Spleen (tissue), 7 donors: ENCODE measurements at regions not wholly inside any gene's neighbourhood (a gene's known extent, or its start where the extent isn't known, plus 50 kb on each side); places are given as distances from the start of the nearest gene placed in this dataset.

ENCODE experiments used
- CTCF ChIP-seq, 11 experiments: fragments of 200-600 bp in 7 of 11; fragments of 450-650 bp in 4 of 11; sonication (generic) in 4 of 11; IDR thresholded peaks in 8 of 11; conservative IDR thresholded peaks in 3 of 11; 1 replicate in 7 of 11; 2 replicates in 4 of 11; pipeline versions ENCODE4 v1.4.0 to v1.8.0; 2016 to 2021; ENCODE audit warnings: antibody characterized with exemption in 11 of 11, inconsistent platforms in 4 of 11, mild to moderate bottlenecking in 1 of 11
- POLR2A ChIP-seq, 3 donors: fragments of 450-650 bp; IDR thresholded peaks; one replicate each; pipeline ENCODE4 v1.5.1; 2017; ENCODE audit warnings: antibody characterized with exemption in 3 of 3, mild to moderate bottlenecking in 1 of 3
- POLR2AphosphoS5 ChIP-seq, 3 donors: sonication (generic); formaldehyde crosslinking; IDR thresholded peaks; one replicate each; pipeline ENCODE4 v1.5.1; 2017; ENCODE audit warnings: antibody characterized with exemption in 3 of 3
- donor health status: DM: no; HTN: no; CAD: no; lungs with moderate emphysema.
- donor health status: DM: no; HTN: no; CAD: no.
- donor health status: DM: no; HTN: no; CAD: no.

- TF ChIP-seq CTCF (IDR thresholded peaks at IDR 0.05 in 8 of 11, conservative IDR thresholded peaks at IDR 0.05 in 3 of 11) = no peak
- no peak for TF ChIP-seq POLR2AphosphoS5 (IDR thresholded peaks at IDR 0.05)
- no peak for TF ChIP-seq POLR2A (IDR thresholded peaks at IDR 0.05)
These were observed 1899.8 kb upstream of the NUDT12 start for GRCh38 chr5:105462377-105462776.
